A673 (cell line): ENCODE measurements at regions not wholly inside any gene's neighbourhood (a gene's known extent, or its start where the extent isn't known, plus 50 kb on each side); places are given as distances from the start of the nearest gene placed in this dataset.

Experiments used
- BruUV-seq: library from RNA; stranded (reverse); fragments of 400-500 nt; replicated peaks from 2 replicates; lab custom pipeline; 2021; lab: Mats Ljungman, UMichigan
- CTCF ChIA-PET: fragments of 300-600 bp; sonication (Branson Sonifier 250); formaldehyde crosslinking; loops from one replicate; lab custom pipeline; 2022; ENCODE audit warnings: antibody characterized with exemption; lab: Charles Lee
- POLR2A ChIA-PET: fragments of 300-600 bp; sonication (Branson Sonifier 250); formaldehyde crosslinking; loops from one replicate; lab custom pipeline; 2022; ENCODE audit warnings: antibody characterized with exemption; ENCODE audit not compliant: low non-redundant PET; lab: Charles Lee
- DNase-seq: peaks from one replicate; pipeline ENCODE4 v3.0.0-alpha.2; 2015; ENCODE audit warnings: low spot score
- H3K27ac ChIP-seq: fragments of 200-600 bp; sonication (generic); 2 replicates; pipeline ENCODE4 v1.5.1; 2016; ENCODE audit warnings: mixed run types, low read depth, mild to moderate bottlenecking, mixed read lengths, antibody characterized with exemption, low read length; ENCODE audit not compliant: poor library complexity, severe bottlenecking
- H3K27me3 ChIP-seq: fragments of 200-600 bp; sonication (generic); replicated peaks from 2 replicates; pipeline ENCODE4 v1.6.1; 2017; ENCODE audit warnings: mixed run types, low read depth, mild to moderate bottlenecking, mixed read lengths, antibody characterized with exemption, low read length; ENCODE audit not compliant: insufficient read depth, poor library complexity
- H3K36me3 ChIP-seq: fragments of 200-600 bp; sonication (generic); 2 replicates; pipeline ENCODE4 v1.6.1; 2016; ENCODE audit warnings: mixed run types, mild to moderate bottlenecking, mixed read lengths, antibody characterized with exemption, low read length; ENCODE audit not compliant: insufficient read depth, poor library complexity, severe bottlenecking
- H3K4me1 ChIP-seq: fragments of 200-600 bp; sonication (generic); 2 replicates; pipeline ENCODE4 v1.6.1; 2017; ENCODE audit warnings: mixed run types, mild to moderate bottlenecking, mixed read lengths, antibody characterized with exemption, low read length; ENCODE audit not compliant: insufficient read depth, poor library complexity, severe bottlenecking
- H3K4me3 ChIP-seq: fragments of 200-600 bp; sonication (generic); 2 replicates; pipeline ENCODE4 v1.5.1; 2016; ENCODE audit warnings: low read depth, mixed run types, mild to moderate bottlenecking, mixed read lengths, low read length; ENCODE audit not compliant: poor library complexity, severe bottlenecking
- H3K9me3 ChIP-seq: fragments of 200-600 bp; sonication (generic); 2 replicates; pipeline ENCODE4 v1.6.1; 2016; ENCODE audit warnings: mixed run types, low read depth, mild to moderate bottlenecking, mixed read lengths, antibody characterized with exemption, low read length; ENCODE audit not compliant: poor library complexity, severe bottlenecking
- EZH2 ChIP-seq: fragments of 200-600 bp; sonication (generic); IDR thresholded peaks from 2 replicates; pipeline ENCODE4 v1.6.1; 2017; ENCODE audit warnings: borderline replicate concordance, low read depth, mild to moderate bottlenecking, mixed read lengths, antibody characterized with exemption, low read length; ENCODE audit not compliant: poor library complexity, severe bottlenecking
- intact Hi-C: fragments of 100-400 bp; cut with micrococcal nuclease; formaldehyde crosslinking; loops from one replicate; pipeline ENCODE4 v1.10.0; 2022; ENCODE audit not compliant: unreplicated experiment
- TF ChIP-seq, protein P1 (sequence below): fragments of 300-800, 200-600 bp; sonication (generic); conservative IDR thresholded peaks from 2 replicates; pipeline ENCODE4 v1.5.1; 2017; ENCODE audit warnings: low read depth, mild to moderate bottlenecking, antibody characterized with exemption, low read length, moderate library complexity, mixed read lengths

DNA sequence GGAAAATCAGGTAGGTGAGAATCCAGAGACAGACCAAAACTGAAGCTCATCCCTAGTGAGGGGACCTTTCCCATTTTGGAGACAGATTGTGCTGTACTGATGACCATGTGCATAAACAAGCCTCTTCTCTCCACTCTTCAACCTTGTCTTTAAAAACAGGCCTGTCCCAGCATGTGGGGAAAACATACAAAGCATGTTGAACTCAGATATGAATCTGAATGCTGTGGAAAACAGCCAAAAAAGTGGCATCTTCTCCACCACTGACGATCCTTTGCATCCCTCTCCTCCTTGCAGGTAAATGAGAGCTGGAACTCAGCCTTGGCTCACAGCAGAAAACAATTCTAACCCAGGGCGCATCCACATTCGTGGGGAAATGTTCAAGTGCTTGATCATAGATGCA, 123.7 kb upstream of the FOXQ1 start:
- Histone ChIP-seq H3K4me1 (no peaks in the 10 kb centered on the region), H3K27me3 (peaks cover 24% of the 10 kb centered on the region), H3K4me3 (no peak overlapping the region), H3K9me3 (no peaks in the 10 kb centered on the region), H3K36me3 (no peaks in the 10 kb centered on the region), H3K27ac (no peak overlapping the region)
- ChIA-PET CTCF (no interaction called here), POLR2A (no interaction called here)
- BruUV-seq: no TSS peak
- no peak for DNase-seq
- TF ChIP-seq, protein P1, sequence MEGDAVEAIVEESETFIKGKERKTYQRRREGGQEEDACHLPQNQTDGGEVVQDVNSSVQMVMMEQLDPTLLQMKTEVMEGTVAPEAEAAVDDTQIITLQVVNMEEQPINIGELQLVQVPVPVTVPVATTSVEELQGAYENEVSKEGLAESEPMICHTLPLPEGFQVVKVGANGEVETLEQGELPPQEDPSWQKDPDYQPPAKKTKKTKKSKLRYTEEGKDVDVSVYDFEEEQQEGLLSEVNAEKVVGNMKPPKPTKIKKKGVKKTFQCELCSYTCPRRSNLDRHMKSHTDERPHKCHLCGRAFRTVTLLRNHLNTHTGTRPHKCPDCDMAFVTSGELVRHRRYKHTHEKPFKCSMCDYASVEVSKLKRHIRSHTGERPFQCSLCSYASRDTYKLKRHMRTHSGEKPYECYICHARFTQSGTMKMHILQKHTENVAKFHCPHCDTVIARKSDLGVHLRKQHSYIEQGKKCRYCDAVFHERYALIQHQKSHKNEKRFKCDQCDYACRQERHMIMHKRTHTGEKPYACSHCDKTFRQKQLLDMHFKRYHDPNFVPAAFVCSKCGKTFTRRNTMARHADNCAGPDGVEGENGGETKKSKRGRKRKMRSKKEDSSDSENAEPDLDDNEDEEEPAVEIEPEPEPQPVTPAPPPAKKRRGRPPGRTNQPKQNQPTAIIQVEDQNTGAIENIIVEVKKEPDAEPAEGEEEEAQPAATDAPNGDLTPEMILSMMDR: no peak
- intact Hi-C loops: no loop called here

DNA sequence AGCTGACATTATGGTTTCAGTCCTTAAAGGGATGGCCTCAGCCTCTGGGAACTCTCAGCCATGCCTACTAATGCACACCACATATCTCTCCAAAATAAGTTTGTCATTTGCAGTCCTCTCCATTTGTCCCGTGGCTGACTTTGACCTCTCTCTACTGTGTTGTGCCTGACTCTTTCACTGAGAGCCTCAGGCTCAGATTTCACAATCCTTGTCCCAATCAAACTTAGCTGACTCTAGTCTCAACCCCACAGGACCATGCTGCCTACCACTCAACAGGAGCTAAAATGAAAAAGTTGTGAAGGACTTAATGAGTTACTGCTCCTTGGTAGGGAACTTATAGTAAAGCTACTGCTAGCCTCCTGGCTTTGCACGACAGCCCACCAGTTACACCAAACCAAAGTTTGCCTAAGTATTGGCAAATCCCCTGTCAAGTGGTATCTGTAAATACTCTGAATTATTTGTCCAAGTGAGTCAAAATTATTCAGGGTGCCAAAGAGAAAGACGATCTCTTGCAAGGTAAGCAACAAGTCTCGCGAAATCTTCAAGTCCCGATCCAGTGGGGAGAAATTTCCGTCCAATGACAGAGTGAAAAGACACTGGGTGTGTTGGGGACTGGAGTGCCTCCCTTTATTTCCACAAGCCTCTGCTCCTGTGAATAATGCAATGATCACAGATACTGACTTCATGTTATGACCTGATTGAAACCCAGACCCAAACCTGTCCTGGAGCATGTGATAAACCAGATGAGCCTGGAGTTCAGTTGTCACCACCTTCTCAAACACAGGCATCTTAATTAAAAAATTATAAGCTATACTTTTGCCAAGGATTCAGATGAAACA, 124.4 kb upstream of the FOXQ1 start:
- Histone ChIP-seq H3K27me3 (peaks cover 26% of the 10 kb centered on the region), H3K9me3 (no peaks in the 10 kb centered on the region), H3K4me1 (no peaks in the 10 kb centered on the region), H3K27ac (no peak overlapping the region), H3K4me3 (no peak overlapping the region), H3K36me3 (no peaks in the 10 kb centered on the region)
- TF ChIP-seq, protein P1: no peak
- no peak for TF ChIP-seq EZH2
- no peak for DNase-seq
- CTCF ChIA-PET: no interaction called here
- BruUV-seq: no TSS peak
- POLR2A ChIA-PET: no interaction called here
- intact Hi-C loops: no loop called here

DNA sequence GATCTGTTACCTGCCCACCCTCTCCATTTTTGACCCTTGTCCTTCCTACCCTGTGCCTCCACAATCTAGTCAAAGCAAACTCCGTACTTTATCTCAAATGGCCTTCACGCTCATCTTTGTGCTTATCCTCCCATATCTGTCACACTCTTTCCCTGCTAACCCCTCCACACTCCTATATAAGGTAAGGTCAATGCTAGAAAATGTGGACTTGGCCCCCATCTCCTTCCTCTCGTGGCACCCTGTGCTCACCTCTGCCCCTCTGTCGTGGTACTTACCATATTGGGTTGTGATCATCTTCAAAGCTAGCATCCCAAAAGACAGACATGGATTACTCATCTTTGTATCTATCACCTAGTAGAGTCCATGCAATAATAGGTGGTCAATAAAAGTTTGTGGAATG, 127.6 kb upstream of the FOXQ1 start:
- Histone ChIP-seq H3K36me3 (no peaks in the 10 kb centered on the region), H3K27me3 (peaks cover 48% of the 10 kb centered on the region), H3K4me1 (no peaks in the 10 kb centered on the region), H3K9me3 (no peaks in the 10 kb centered on the region), H3K27ac (no peak overlapping the region), H3K4me3 (no peak overlapping the region)
- BruUV-seq: no TSS peak
- TF ChIP-seq EZH2: no peak
- TF ChIP-seq, protein P1: no peak
- intact Hi-C loops: no loop called here
- no peak for DNase-seq
- CTCF ChIA-PET: no interaction called here
- POLR2A ChIA-PET: no interaction called here
